HFF-Myc (cell line): ENCODE measurements at regions not wholly inside any gene's neighbourhood (a gene's known extent, or its start where the extent isn't known, plus 50 kb on each side); places are given as distances from the start of the nearest gene placed in this dataset.

Experiments
- DNase-seq: peaks from one replicate; pipeline ENCODE4 v3.0.0-alpha.2; 2011; ENCODE audit warnings: low read depth; ENCODE audit errors: extremely low read depth
- H3K4me3 ChIP-seq: replicated peaks from 2 replicates; pipeline ENCODE4 v1.5.1; 2011; ENCODE audit warnings: low read depth, mild to moderate bottlenecking, control low read depth, low read length
- CTCF ChIP-seq: IDR thresholded peaks from 2 replicates; pipeline ENCODE4 v1.5.1; 2012; ENCODE audit warnings: mild to moderate bottlenecking, low read depth, low read length, control low read depth; ENCODE audit errors: missing control alignments

GRCh38 chr3:95464346-95464745 is 1350.0 kb upstream of the EPHA6 start:
- TF ChIP-seq CTCF = no peak
- no peak for DNase-seq
- no peak overlapping the region for H3K4me3 ChIP-seq

- DNase-seq = no peak
- no peak overlapping the region for H3K4me3 ChIP-seq
- TF ChIP-seq CTCF = no peak
Measured at GRCh38 chr3:95468331-95468730, 1346.1 kb upstream of the EPHA6 start.

- no peak for DNase-seq
- no peak for TF ChIP-seq CTCF
- H3K4me3 ChIP-seq = no peak overlapping the region
Measured at GRCh38 chr3:95474338-95474737, 1340.1 kb upstream of the EPHA6 start.

GRCh38 chr3:95476534-95476933 is 1337.9 kb upstream of the EPHA6 start:
- no peak for TF ChIP-seq CTCF
- DNase-seq = no peak
- no peak overlapping the region for H3K4me3 ChIP-seq

- no peak for TF ChIP-seq CTCF
- no peak for DNase-seq
- no peak overlapping the region for H3K4me3 ChIP-seq
Measured at GRCh38 chr3:95506174-95506573, 1308.2 kb upstream of the EPHA6 start.

- no peak for TF ChIP-seq CTCF
- H3K4me3 ChIP-seq = no peak overlapping the region
- DNase-seq = no peak
Measured at GRCh38 chr3:95508124-95508523, 1306.3 kb upstream of the EPHA6 start.

GRCh38 chr3:95511828-95512227 is 1302.6 kb upstream of the EPHA6 start:
- no peak for TF ChIP-seq CTCF
- no peak overlapping the region for H3K4me3 ChIP-seq
- no peak for DNase-seq
